Ishikawa (cell line): ENCODE measurements at regions not wholly inside any gene's neighbourhood (a gene's known extent, or its start where the extent isn't known, plus 50 kb on each side); places are given as distances from the start of the nearest gene placed in this dataset.

ENCODE experiments used
- CEBPB ChIP-seq: IDR thresholded peaks from 2 replicates; pipeline ENCODE4 v1.6.1; 2012
- CREB1 ChIP-seq: IDR thresholded peaks from 2 replicates; pipeline ENCODE4 v1.6.1; 2012; ENCODE audit warnings: low read depth
- EGR1 ChIP-seq: IDR thresholded peaks from 2 replicates; pipeline ENCODE4 v1.6.1; 2012
- EP300 ChIP-seq: IDR thresholded peaks from 2 replicates; pipeline ENCODE4 v1.6.1; 2012; ENCODE audit warnings: borderline replicate concordance
- FOXM1 ChIP-seq: IDR thresholded peaks from 2 replicates; pipeline ENCODE4 v1.6.1; 2012; ENCODE audit warnings: low read depth, borderline replicate concordance
- MAX ChIP-seq: IDR thresholded peaks from 2 replicates; pipeline ENCODE4 v1.6.1; 2012
- NFIC ChIP-seq: IDR thresholded peaks from 2 replicates; pipeline ENCODE4 v1.6.1; 2012
- RAD21 ChIP-seq: IDR thresholded peaks from 2 replicates; pipeline ENCODE4 v1.6.1; 2012; ENCODE audit warnings: low read depth
- REST ChIP-seq: IDR thresholded peaks from 2 replicates; pipeline ENCODE4 v1.6.1; 2012; ENCODE audit warnings: low read depth, mild to moderate bottlenecking
- TAF1 ChIP-seq: IDR thresholded peaks from 2 replicates; pipeline ENCODE4 v1.6.1; 2012; ENCODE audit warnings: low read depth, mild to moderate bottlenecking
- TCF12 ChIP-seq: IDR thresholded peaks from 2 replicates; pipeline ENCODE4 v1.6.1; 2012; ENCODE audit warnings: low read depth
- TEAD4 ChIP-seq: IDR thresholded peaks from 2 replicates; pipeline ENCODE4 v1.6.1; 2012
- YY1 ChIP-seq: IDR thresholded peaks from 2 replicates; pipeline ENCODE4 v1.6.1; 2012; ENCODE audit warnings: low read depth
- ZBTB7A ChIP-seq: IDR thresholded peaks from 2 replicates; pipeline ENCODE4 v1.6.1; 2012; ENCODE audit warnings: low read depth
- TF ChIP-seq, protein P1 (sequence below): IDR thresholded peaks from 2 replicates; pipeline ENCODE4 v1.6.1; 2012

GRCh38 chr5:68872088-68872839 lies 221.6 kb upstream of the SLC30A5 start:
- TF ChIP-seq REST: no peak

DNA sequence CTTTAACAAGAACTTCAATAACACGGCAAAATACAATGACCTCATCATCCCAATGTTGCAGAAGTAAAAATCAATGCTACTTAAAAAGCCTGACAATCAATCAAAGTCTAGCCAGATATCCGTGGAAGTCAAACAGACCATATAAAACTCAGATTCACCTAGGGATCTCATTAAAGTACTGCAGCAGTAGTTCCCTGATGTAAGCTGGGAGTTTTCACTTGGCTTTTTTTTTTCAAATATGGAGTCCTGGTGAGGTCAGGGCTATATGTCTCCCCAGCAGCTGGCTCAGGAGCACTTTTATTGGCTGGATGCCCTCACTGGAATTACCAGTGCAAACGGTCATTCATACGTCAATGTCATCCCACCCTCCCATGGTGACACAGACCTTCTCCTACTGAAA lies 220.6 kb upstream of the SLC30A5 start:
- TF ChIP-seq TAF1 (no peak), TCF12 (no peak), NFIC (no peak), EGR1 (no peak), REST (no peak), RAD21 (no peak)
- TF ChIP-seq, protein P1, sequence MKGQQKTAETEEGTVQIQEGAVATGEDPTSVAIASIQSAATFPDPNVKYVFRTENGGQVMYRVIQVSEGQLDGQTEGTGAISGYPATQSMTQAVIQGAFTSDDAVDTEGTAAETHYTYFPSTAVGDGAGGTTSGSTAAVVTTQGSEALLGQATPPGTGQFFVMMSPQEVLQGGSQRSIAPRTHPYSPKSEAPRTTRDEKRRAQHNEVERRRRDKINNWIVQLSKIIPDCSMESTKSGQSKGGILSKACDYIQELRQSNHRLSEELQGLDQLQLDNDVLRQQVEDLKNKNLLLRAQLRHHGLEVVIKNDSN: no peak

DNA sequence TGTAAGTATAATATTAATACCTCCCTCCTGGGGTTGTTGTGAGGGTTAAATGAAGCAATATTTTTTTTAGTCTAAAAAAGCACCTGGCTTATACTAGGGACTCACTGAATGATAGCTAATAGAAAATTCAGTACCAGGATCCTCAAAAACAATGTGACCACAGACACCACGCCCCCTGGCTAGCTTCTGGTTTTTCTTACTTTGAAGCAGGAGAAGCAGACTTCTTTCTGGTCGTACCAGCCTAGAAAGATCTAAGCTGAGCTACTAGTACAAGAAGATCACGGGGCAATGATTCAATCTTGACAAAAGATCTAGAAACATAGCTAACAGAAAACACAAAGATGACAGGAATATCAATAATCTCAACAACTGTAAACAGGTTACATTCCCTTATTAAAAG lies 218.5 kb upstream of the SLC30A5 start:
- TF ChIP-seq RAD21 (no peak), MAX (no peak), TEAD4 (no peak), EGR1 (no peak), CREB1 (no peak), FOXM1 (no peak), TCF12 (no peak), TAF1 (no peak), CEBPB (no peak), REST (no peak), EP300 (no peak), NFIC (no peak), YY1 (no peak), ZBTB7A (no peak)
- TF ChIP-seq, protein P1: no peak

- TF ChIP-seq EGR1: no peak
- TF ChIP-seq NFIC: no peak
- no peak for TF ChIP-seq TEAD4
- TF ChIP-seq REST: no peak
- no peak for TF ChIP-seq FOXM1
- TF ChIP-seq, protein P1: no peak
- no peak for TF ChIP-seq RAD21
- no peak for TF ChIP-seq TCF12
- TF ChIP-seq CREB1: no peak
- TF ChIP-seq EP300: no peak
- TF ChIP-seq CEBPB: no peak
- no peak for TF ChIP-seq ZBTB7A
- no peak for TF ChIP-seq YY1
- no peak for TF ChIP-seq TAF1
Observed at GRCh38 chr5:68883436-68883835, 210.4 kb upstream of the SLC30A5 start.
